ENCODE measurements at regions not wholly inside any gene's neighbourhood (a gene's known extent, or its start where the extent isn't known, plus 50 kb on each side); places are given as distances from the start of the nearest gene placed in this dataset.

- Histone ChIP-seq H3K4me1 (ENCODE audit: control insufficient read depth, extremely low read depth, insufficient read depth, low read length) (no peaks in the 10 kb centered on the region), H4K20me1 (replicated peaks; ENCODE audit: control insufficient read depth, extremely low read depth, insufficient read depth, low read length) (no peaks in the 10 kb centered on the region), H3K9me3 (replicated peaks; ENCODE audit: control insufficient read depth, insufficient read depth, low read length) (no peaks in the 10 kb centered on the region), H3K79me2 (ENCODE audit: control insufficient read depth, insufficient read depth, low read length) (no peaks in the 10 kb centered on the region), H2AFZ (ENCODE audit: low read depth, low read length) (no peak overlapping the region), H3K36me3 (ENCODE audit: control insufficient read depth in 2 of 2, extremely low read depth in 1 of 2, insufficient read depth in 2 of 2, low read length in 2 of 2) (no peaks in the 10 kb centered on the region), H3K4me2 (ENCODE audit: insufficient read depth, low read length) (no peak overlapping the region), H3K9ac (replicated peaks; ENCODE audit: extremely low read depth, insufficient read depth, low read length) (no peak overlapping the region), H3K9me1 (replicated peaks; ENCODE audit: control insufficient read depth, extremely low read depth, insufficient read depth, low read length) (no peaks in the 10 kb centered on the region), H3K27ac (ENCODE audit: insufficient read depth, low read depth, low read length) (no peak overlapping the region), H3K4me3 (replicated peaks in 1 of 3; ENCODE audit: insufficient read depth in 1 of 3, low read depth in 1 of 3, low read length in 3 of 3) (no peak overlapping the region), H3K27me3 (ENCODE audit: control insufficient read depth in 2 of 2, insufficient read depth in 2 of 2, low read length in 2 of 2) (no peaks in the 10 kb centered on the region)
- dilution Hi-C loops (cut with MboI; ENCODE audit: extremely low pct_ligation_motif_present, low sequenced_read_pairs) (no loop called here), intact Hi-C loops (cut with micrococcal nuclease) (no loop called here)
- BruUV-seq (replicated peaks): no TSS peak
- ChIA-PET CTCF (interaction anchor here (1.3 kb wide), 1 partner anchor 25 kb away, joined by 3 read pairs; no protein-coding TSS in a partner anchor), POLR2A (no interaction called here)
- TF ChIP-seq GATA2 (IDR thresholded peaks at IDR 0.05; ENCODE audit: insufficient read depth, insufficient read length, low read depth, low read length) (no peak), POLR2A (IDR thresholded peaks at IDR 0.05; ENCODE audit: low read depth, low read length) (no peak)
- no peak for FAIRE-seq
- no peak for DNase-seq (ENCODE audit: low read depth, low spot score)
These were observed 89.8 kb downstream of the LHX9 start for GRCh38 chr1:198007011-198007410.

GRCh38 chr1:198007687-198008607 is 90.8 kb downstream of the LHX9 start:
- no peak for TF ChIP-seq MAX (IDR thresholded peaks at IDR 0.05; ENCODE audit: insufficient read depth, insufficient read length)
- no peak for TF ChIP-seq FOS (IDR thresholded peaks at IDR 0.05; ENCODE audit: borderline replicate concordance, insufficient read depth, low read length)
- TF ChIP-seq MYC (IDR thresholded peaks at IDR 0.05; ENCODE audit: low read depth, low read length): no peak
- TF ChIP-seq POLR2AphosphoS5 (IDR thresholded peaks at IDR 0.05; ENCODE audit: insufficient read depth, low read depth, low read length): no peak
- no peak for TF ChIP-seq JUN (IDR thresholded peaks at IDR 0.05; ENCODE audit: borderline replicate concordance, insufficient read depth, insufficient read length, low read depth)
- no peak for TF ChIP-seq GATA2 (IDR thresholded peaks at IDR 0.05; ENCODE audit: insufficient read depth, insufficient read length, low read depth, low read length)
- TF ChIP-seq POLR2A (IDR thresholded peaks at IDR 0.05; ENCODE audit: low read depth, low read length): no peak
- TF ChIP-seq CTCF (IDR thresholded peaks at IDR 0.05; ENCODE audit: extremely low read depth in 1 of 2, insufficient read depth in 1 of 2, low read depth in 1 of 2, low read length in 2 of 2): no peak
- no peak for TF ChIP-seq EZH2 (IDR thresholded peaks at IDR 0.05; ENCODE audit: borderline replicate concordance, low read depth, low read length, severe bottlenecking)
- Histone ChIP-seq H2AFZ (ENCODE audit: low read depth, low read length) (no peak overlapping the region), H3K27me3 (ENCODE audit: control insufficient read depth in 2 of 2, insufficient read depth in 2 of 2, low read length in 2 of 2) (no peaks in the 10 kb centered on the region), H3K4me1 (ENCODE audit: control insufficient read depth, extremely low read depth, insufficient read depth, low read length) (no peaks in the 10 kb centered on the region), H3K27ac (ENCODE audit: insufficient read depth, low read depth, low read length) (no peak overlapping the region), H3K4me3 (replicated peaks in 1 of 3; ENCODE audit: insufficient read depth in 1 of 3, low read depth in 1 of 3, low read length in 3 of 3) (no peak overlapping the region), H3K9me3 (replicated peaks; ENCODE audit: control insufficient read depth, insufficient read depth, low read length) (no peaks in the 10 kb centered on the region), H4K20me1 (replicated peaks; ENCODE audit: control insufficient read depth, extremely low read depth, insufficient read depth, low read length) (no peaks in the 10 kb centered on the region), H3K9ac (replicated peaks; ENCODE audit: extremely low read depth, insufficient read depth, low read length) (no peak overlapping the region), H3K9me1 (replicated peaks; ENCODE audit: control insufficient read depth, extremely low read depth, insufficient read depth, low read length) (no peaks in the 10 kb centered on the region), H3K4me2 (ENCODE audit: insufficient read depth, low read length) (no peak overlapping the region), H3K79me2 (ENCODE audit: control insufficient read depth, insufficient read depth, low read length) (no peaks in the 10 kb centered on the region), H3K36me3 (ENCODE audit: control insufficient read depth in 2 of 2, extremely low read depth in 1 of 2, insufficient read depth in 2 of 2, low read length in 2 of 2) (no peaks in the 10 kb centered on the region)
- dilution Hi-C loops (cut with MboI; ENCODE audit: extremely low pct_ligation_motif_present, low sequenced_read_pairs): no loop called here
- FAIRE-seq: no peak
- intact Hi-C loops (cut with micrococcal nuclease): no loop called here
- no TSS peak for BruUV-seq (replicated peaks)
- no peak for DNase-seq (ENCODE audit: low read depth, low spot score)
- POLR2A ChIA-PET: no interaction called here
- CTCF ChIA-PET: interaction anchor here (1.3 kb wide), 1 partner anchor 26 kb away, joined by 3 read pairs; no protein-coding TSS in a partner anchor
